ENCODE measurements at regions not wholly inside any gene's neighbourhood (a gene's known extent, or its start where the extent isn't known, plus 50 kb on each side); places are given as distances from the start of the nearest gene placed in this dataset.

- no peak for DNase-seq
- no peak overlapping the region for H3K4me3 ChIP-seq (ENCODE audit: low read depth, low read length)
- H3K27ac ChIP-seq: no peak overlapping the region
- no peaks in the 10 kb centered on the region for H3K36me3 ChIP-seq
- H3K27me3 ChIP-seq (ENCODE audit: insufficient read depth, low read depth, severe bottlenecking): peaks cover 3% of the 10 kb centered on the region
- TF ChIP-seq, protein P1, sequence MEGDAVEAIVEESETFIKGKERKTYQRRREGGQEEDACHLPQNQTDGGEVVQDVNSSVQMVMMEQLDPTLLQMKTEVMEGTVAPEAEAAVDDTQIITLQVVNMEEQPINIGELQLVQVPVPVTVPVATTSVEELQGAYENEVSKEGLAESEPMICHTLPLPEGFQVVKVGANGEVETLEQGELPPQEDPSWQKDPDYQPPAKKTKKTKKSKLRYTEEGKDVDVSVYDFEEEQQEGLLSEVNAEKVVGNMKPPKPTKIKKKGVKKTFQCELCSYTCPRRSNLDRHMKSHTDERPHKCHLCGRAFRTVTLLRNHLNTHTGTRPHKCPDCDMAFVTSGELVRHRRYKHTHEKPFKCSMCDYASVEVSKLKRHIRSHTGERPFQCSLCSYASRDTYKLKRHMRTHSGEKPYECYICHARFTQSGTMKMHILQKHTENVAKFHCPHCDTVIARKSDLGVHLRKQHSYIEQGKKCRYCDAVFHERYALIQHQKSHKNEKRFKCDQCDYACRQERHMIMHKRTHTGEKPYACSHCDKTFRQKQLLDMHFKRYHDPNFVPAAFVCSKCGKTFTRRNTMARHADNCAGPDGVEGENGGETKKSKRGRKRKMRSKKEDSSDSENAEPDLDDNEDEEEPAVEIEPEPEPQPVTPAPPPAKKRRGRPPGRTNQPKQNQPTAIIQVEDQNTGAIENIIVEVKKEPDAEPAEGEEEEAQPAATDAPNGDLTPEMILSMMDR (IDR thresholded peaks at IDR 0.05; ENCODE audit: low read depth, low read length): no peak
- no peaks in the 10 kb centered on the region for H3K9me3 ChIP-seq (ENCODE audit: severe bottlenecking)
Observed at GRCh38 chr9:119088002-119088547, 281.2 kb downstream of the BRINP1 start.

DNA sequence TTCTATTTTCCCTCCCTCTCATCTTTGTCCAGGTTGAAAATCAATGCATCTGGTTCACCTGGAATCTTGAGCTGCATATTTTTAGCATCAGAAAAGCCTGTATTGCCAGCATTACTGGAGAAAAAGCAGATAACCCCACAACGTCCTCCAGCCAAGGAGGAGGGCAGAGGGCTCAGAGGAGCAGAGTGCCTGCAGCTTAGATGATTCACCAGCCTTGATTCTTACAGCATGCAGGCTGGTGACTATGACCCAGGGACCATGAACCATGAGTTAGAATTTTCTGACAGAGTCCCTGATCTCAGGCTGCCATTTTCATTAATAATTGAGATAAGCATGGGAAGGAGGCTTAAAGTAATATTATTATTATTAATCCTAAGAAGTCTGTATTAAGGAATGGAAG lies 278.2 kb downstream of the BRINP1 start:
- Histone ChIP-seq H3K4me3 (ENCODE audit: low read depth, low read length) (no peak overlapping the region), H3K36me3 (no peaks in the 10 kb centered on the region), H3K27me3 (ENCODE audit: insufficient read depth, low read depth, severe bottlenecking) (peaks cover 6% of the 10 kb centered on the region), H3K9me3 (ENCODE audit: severe bottlenecking) (no peaks in the 10 kb centered on the region), H3K27ac (no peak overlapping the region)
- TF ChIP-seq, protein P1 (IDR thresholded peaks at IDR 0.05; ENCODE audit: low read depth, low read length): no peak
- no peak for DNase-seq

DNA sequence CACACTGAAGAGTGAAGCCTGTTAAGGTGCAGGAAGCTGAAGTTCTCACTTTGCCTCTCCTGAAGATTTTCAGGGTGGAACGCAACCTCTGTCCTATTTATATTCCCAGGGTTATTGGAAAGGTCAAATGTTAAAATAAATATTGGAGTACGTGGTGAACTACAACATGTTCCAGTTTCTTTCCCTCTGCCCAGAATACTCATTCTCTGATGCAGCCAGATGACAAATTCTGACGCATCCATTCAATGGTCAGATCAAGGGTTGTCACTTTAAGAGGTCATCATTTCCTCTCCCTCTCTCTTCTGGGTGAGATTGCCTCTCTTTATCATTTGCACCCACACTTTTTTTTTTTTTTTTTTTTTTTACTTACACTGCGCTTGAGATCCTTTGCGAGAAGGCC lies 277.1 kb downstream of the BRINP1 start:
- no peak for DNase-seq
- Histone ChIP-seq H3K4me3 (ENCODE audit: low read depth, low read length) (no peak overlapping the region), H3K27me3 (ENCODE audit: insufficient read depth, low read depth, severe bottlenecking) (peaks cover 10% of the 10 kb centered on the region), H3K9me3 (ENCODE audit: severe bottlenecking) (no peaks in the 10 kb centered on the region), H3K27ac (no peak overlapping the region), H3K36me3 (no peaks in the 10 kb centered on the region)
- TF ChIP-seq, protein P1 (IDR thresholded peaks at IDR 0.05; ENCODE audit: low read depth, low read length): no peak

DNA sequence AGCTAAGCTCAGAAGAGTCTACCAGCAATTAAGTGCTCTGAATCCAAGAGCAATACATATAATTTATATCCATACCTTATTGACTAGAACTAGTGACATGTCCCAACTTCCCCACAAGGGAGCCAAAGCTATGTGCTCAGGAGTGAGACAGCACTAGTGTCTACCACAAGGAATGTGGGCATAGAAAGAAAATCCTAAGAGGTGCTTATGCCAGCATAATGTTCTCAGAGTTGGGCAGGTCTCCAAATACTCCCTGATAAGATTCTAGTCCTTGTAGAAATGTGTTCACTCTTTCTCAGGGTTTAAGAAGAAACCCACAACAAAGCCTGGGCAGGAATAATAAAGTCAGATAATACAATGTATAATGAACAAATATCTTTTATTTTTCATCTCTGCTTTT lies 275.1 kb downstream of the BRINP1 start:
- no peak for DNase-seq
- Histone ChIP-seq H3K4me3 (ENCODE audit: low read depth, low read length) (no peak overlapping the region), H3K9me3 (ENCODE audit: severe bottlenecking) (no peaks in the 10 kb centered on the region), H3K36me3 (no peaks in the 10 kb centered on the region), H3K27ac (no peak overlapping the region), H3K27me3 (ENCODE audit: insufficient read depth, low read depth, severe bottlenecking) (peaks cover 17% of the 10 kb centered on the region)
- TF ChIP-seq, protein P1 (IDR thresholded peaks at IDR 0.05; ENCODE audit: low read depth, low read length): no peak

- Histone ChIP-seq H3K27ac (no peak overlapping the region), H3K4me3 (ENCODE audit: low read depth, low read length) (no peak overlapping the region), H3K27me3 (ENCODE audit: insufficient read depth, low read depth, severe bottlenecking) (peaks cover 22% of the 10 kb centered on the region), H3K9me3 (ENCODE audit: severe bottlenecking) (no peaks in the 10 kb centered on the region), H3K36me3 (no peaks in the 10 kb centered on the region)
- no peak for DNase-seq
- TF ChIP-seq, protein P1 (IDR thresholded peaks at IDR 0.05; ENCODE audit: low read depth, low read length): no peak
Observed at GRCh38 chr9:119095072-119095471, 274.2 kb downstream of the BRINP1 start.

GRCh38 chr9:119101048-119101447 lies 268.2 kb downstream of the BRINP1 start:
- Histone ChIP-seq H3K27ac (no peak overlapping the region), H3K36me3 (no peaks in the 10 kb centered on the region), H3K9me3 (ENCODE audit: severe bottlenecking) (no peaks in the 10 kb centered on the region), H3K27me3 (ENCODE audit: insufficient read depth, low read depth, severe bottlenecking) (peaks cover 17% of the 10 kb centered on the region), H3K4me3 (ENCODE audit: low read depth, low read length) (no peak overlapping the region)
- DNase-seq: no peak
- TF ChIP-seq, protein P1 (IDR thresholded peaks at IDR 0.05; ENCODE audit: low read depth, low read length): no peak

All from WERI-Rb-1 (cell line).